ENCODE measurements at regions not wholly inside any gene's neighbourhood (a gene's known extent, or its start where the extent isn't known, plus 50 kb on each side); places are given as distances from the start of the nearest gene placed in this dataset.

- Histone ChIP-seq H3K27ac (no peak overlapping the region), H3K4me1 (no peaks in the 10 kb centered on the region), H3K4me3 (no peak overlapping the region), H3K9me3 (no peaks in the 10 kb centered on the region), H3K36me3 (no peaks in the 10 kb centered on the region), H3K27me3 (no peaks in the 10 kb centered on the region)
- no peak for DNase-seq
- TF ChIP-seq CTCF (IDR thresholded peaks at IDR 0.05) = no peak
- no peak for TF ChIP-seq POLR2A (IDR thresholded peaks at IDR 0.05)
Measured at GRCh38 chr2:60298006-60298696, 255.3 kb downstream of the BCL11A start.

- peak in 2 of 3 donors; percentile 66 to 79 for DNase-seq
- Histone ChIP-seq H3K27ac (no peak overlapping the region), H3K9me3 (no peaks in the 10 kb centered on the region), H3K4me3 (no peak overlapping the region), H3K36me3 (no peaks in the 10 kb centered on the region), H3K27me3 (no peaks in the 10 kb centered on the region), H3K4me1 (no peaks in the 10 kb centered on the region)
- TF ChIP-seq POLR2A (IDR thresholded peaks at IDR 0.05) (no peak), CTCF (IDR thresholded peaks at IDR 0.05) (no peak)
Measured at GRCh38 chr2:60297296-60298005, 256.0 kb downstream of the BCL11A start.

GRCh38 chr2:60296219-60296955, 257.1 kb downstream of the BCL11A start:
- H3K27me3 ChIP-seq = no peaks in the 10 kb centered on the region
- H3K4me3 ChIP-seq = no peak overlapping the region
- H3K4me1 ChIP-seq = no peaks in the 10 kb centered on the region
- H3K9me3 ChIP-seq = no peaks in the 10 kb centered on the region
- H3K36me3 ChIP-seq = no peaks in the 10 kb centered on the region
- DNase-seq = no peak
- TF ChIP-seq POLR2A (IDR thresholded peaks at IDR 0.05) (no peak), CTCF (IDR thresholded peaks at IDR 0.05) (no peak)
- no peak overlapping the region for H3K27ac ChIP-seq

DNA sequence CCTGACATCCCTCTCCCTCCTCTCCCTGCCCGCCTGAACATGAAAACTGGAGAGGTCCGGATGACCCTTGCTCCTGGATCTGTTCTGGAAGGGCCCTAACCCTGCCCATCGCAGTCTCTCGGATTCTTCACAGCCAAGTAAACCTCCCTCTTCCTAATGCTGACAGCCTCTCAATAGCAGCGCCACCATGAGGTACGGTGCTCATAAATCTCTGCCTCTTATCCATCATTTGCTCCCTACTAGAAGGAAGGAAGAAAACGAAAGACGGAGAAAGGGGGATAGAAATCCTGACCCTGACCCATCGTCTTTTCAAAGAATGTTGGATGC, 257.9 kb downstream of the BCL11A start:
- DNase-seq = no peak
- no peaks in the 10 kb centered on the region for H3K27me3 ChIP-seq
- H3K27ac ChIP-seq = no peak overlapping the region
- H3K4me1 ChIP-seq = no peaks in the 10 kb centered on the region
- no peaks in the 10 kb centered on the region for H3K36me3 ChIP-seq
- no peak overlapping the region for H3K4me3 ChIP-seq
- no peaks in the 10 kb centered on the region for H3K9me3 ChIP-seq
- TF ChIP-seq POLR2A (IDR thresholded peaks at IDR 0.05) (no peak), CTCF (IDR thresholded peaks at IDR 0.05) (no peak)

- Histone ChIP-seq H3K4me1 (no peaks in the 10 kb centered on the region), H3K4me3 (no peak overlapping the region), H3K27ac (no peak overlapping the region), H3K27me3 (no peaks in the 10 kb centered on the region), H3K9me3 (no peaks in the 10 kb centered on the region), H3K36me3 (no peaks in the 10 kb centered on the region)
- DNase-seq = no peak
- TF ChIP-seq CTCF (IDR thresholded peaks at IDR 0.05) (peak in 1 of 6 experiments; percentile 4), POLR2A (IDR thresholded peaks at IDR 0.05) (no peak)
Measured at GRCh38 chr2:60294901-60295635, 258.4 kb downstream of the BCL11A start.

Data from Peyer's patch (tissue), 4 donors.